H1 (cell line): ENCODE measurements at regions not wholly inside any gene's neighbourhood (a gene's known extent, or its start where the extent isn't known, plus 50 kb on each side); places are given as distances from the start of the nearest gene placed in this dataset.

Experiments
- ATF2 ChIP-seq: IDR thresholded peaks from 2 replicates; pipeline ENCODE4 v1.6.1; 2012; ENCODE audit warnings: low read length, inconsistent platforms
- BACH1 ChIP-seq: IDR thresholded peaks from 2 replicates; pipeline ENCODE4 v1.6.1; 2012; ENCODE audit warnings: low read length, improper control_type of control experiment
- CHD2 ChIP-seq: IDR thresholded peaks from 2 replicates; pipeline ENCODE4 v1.6.1; 2012; ENCODE audit warnings: low read length, improper control_type of control experiment
- MAFK ChIP-seq: IDR thresholded peaks from 2 replicates; pipeline ENCODE4 v1.6.1; 2012; ENCODE audit warnings: low read depth, mild to moderate bottlenecking, improper control_type of control experiment, low read length
- NANOG ChIP-seq: IDR thresholded peaks from 2 replicates; pipeline ENCODE4 v1.6.1; 2011; ENCODE audit warnings: low read length, low read depth, mild to moderate bottlenecking, inconsistent platforms; ENCODE audit not compliant: insufficient read depth, poor library complexity, severe bottlenecking
- TAF7 ChIP-seq: optimal IDR thresholded peaks from 2 replicates; pipeline ENCODE3; 2011; ENCODE audit warnings: low read depth, mild to moderate bottlenecking, inconsistent platforms, low read length, moderate library complexity, borderline replicate concordance

- TF ChIP-seq ATF2 (no peak), NANOG (no peak), BACH1 (no peak), CHD2 (no peak), MAFK (no peak), TAF7 (no peak)
Measured at GRCh38 chr2:123894167-123894566, 130.9 kb upstream of the CNTNAP5 start (continued).
